Psoas muscle (tissue), 7 donors: ENCODE measurements at regions not wholly inside any gene's neighbourhood (a gene's known extent, or its start where the extent isn't known, plus 50 kb on each side); places are given as distances from the start of the nearest gene placed in this dataset.
"Not testable (repeated sequence)": the region's sequence is repeated elsewhere in the genome, so short reads cannot be mapped to it uniquely, and the experiment has no call there.

ENCODE experiments used
- ATAC-seq, 4 donors: fragments of 200-7000 bp; cut with Tn5 transposase; one replicate each; pipeline ENCODE4 v1.9.1; 2020; ENCODE audit warnings: moderate library complexity in 3 of 4, mild to moderate bottlenecking in 2 of 4
- DNase-seq, 2 donors: peaks; one replicate each; pipeline ENCODE4 v3.0.0-alpha.2; 2020
- H3K27ac ChIP-seq: fragments of 200-600 bp; one replicate; pipeline ENCODE4 v1.8.0; 2022
- H3K27me3 ChIP-seq, 3 donors: fragments of 200-600 bp in 1 of 3; one replicate each; pipeline versions ENCODE4 v1.6.1 to v1.8.0; 2013 to 2022; ENCODE audit warnings: low read length in 2 of 3, mild to moderate bottlenecking in 2 of 3, moderate library complexity in 1 of 3; ENCODE audit not compliant: insufficient read depth in 3 of 3
- H3K36me3 ChIP-seq, 2 donors: fragments of 200-600 bp in 1 of 2; one replicate each; pipeline versions ENCODE4 v1.6.1 to v1.8.0; 2013 to 2022; ENCODE audit warnings: low read depth in 1 of 2, mild to moderate bottlenecking in 1 of 2, moderate library complexity in 1 of 2; ENCODE audit not compliant: insufficient read depth in 1 of 2
- H3K4me1 ChIP-seq: fragments of 200-600 bp; one replicate; pipeline ENCODE4 v1.8.0; 2022
- H3K4me3 ChIP-seq: fragments of 200-600 bp; one replicate; pipeline ENCODE4 v1.8.0; 2022; ENCODE audit warnings: mild to moderate bottlenecking
- H3K9me3 ChIP-seq: fragments of 200-600 bp; one replicate; pipeline ENCODE4 v1.8.0; 2022
- WGBS, 3 donors: extraction: QIAGEN DNeasy Blood & Tissue Kit; methylation state at CpG; one replicate each; pipeline versions ENCODE4 v1.1.6 to v1.1.7; 2013; 5-methylcytosine and 5-hydroxymethylcytosine counted together
- intact Hi-C, 2 donors: fragments of 100-400 bp; cut with DNase I; formaldehyde crosslinking; loops; one replicate each; pipeline versions ENCODE4 v1.11.0 to v1.14.2; 2022
- TF ChIP-seq, protein P1 (sequence below): fragments of 200-600 bp; IDR thresholded peaks from one replicate; pipeline ENCODE4 v1.8.0; 2022; ENCODE audit warnings: antibody characterized with exemption
- donor health status: healthy with polysubstance abuse.
- donor health status: DM: no; HTN: no; CAD: no; lungs with moderate emphysema.
- donor health status: Bipolar disorder and iron deficiency.
- donor health status: healthy.
- donor health status: DM: yes; HTN: yes; CAD: no.
- donor health status: DM: no; HTN: no; CAD: no.
- donor health status: DM: yes; HTN: yes; CAD: no.

GRCh38 chr7:149559711-149560110, 62.1 kb upstream of the ZNF746 start:
- Histone ChIP-seq H3K27ac (no peak overlapping the region), H3K9me3 (no peaks in the 10 kb centered on the region), H3K4me3 (no peak overlapping the region), H3K4me1 (peaks cover 3% of the 10 kb centered on the region), H3K27me3 (no peaks in the 10 kb centered on the region), H3K36me3 (peaks cover 4 to 33% of the 10 kb centered on the region in 2 donors)
- no peak for ATAC-seq
- no peak for DNase-seq
- intact Hi-C loops, result no loop called here
- 90 to 91% (median 91%) methylated on average over 4 of the region's 4 CpGs for WGBS, 3 donors
- TF ChIP-seq, protein P1, sequence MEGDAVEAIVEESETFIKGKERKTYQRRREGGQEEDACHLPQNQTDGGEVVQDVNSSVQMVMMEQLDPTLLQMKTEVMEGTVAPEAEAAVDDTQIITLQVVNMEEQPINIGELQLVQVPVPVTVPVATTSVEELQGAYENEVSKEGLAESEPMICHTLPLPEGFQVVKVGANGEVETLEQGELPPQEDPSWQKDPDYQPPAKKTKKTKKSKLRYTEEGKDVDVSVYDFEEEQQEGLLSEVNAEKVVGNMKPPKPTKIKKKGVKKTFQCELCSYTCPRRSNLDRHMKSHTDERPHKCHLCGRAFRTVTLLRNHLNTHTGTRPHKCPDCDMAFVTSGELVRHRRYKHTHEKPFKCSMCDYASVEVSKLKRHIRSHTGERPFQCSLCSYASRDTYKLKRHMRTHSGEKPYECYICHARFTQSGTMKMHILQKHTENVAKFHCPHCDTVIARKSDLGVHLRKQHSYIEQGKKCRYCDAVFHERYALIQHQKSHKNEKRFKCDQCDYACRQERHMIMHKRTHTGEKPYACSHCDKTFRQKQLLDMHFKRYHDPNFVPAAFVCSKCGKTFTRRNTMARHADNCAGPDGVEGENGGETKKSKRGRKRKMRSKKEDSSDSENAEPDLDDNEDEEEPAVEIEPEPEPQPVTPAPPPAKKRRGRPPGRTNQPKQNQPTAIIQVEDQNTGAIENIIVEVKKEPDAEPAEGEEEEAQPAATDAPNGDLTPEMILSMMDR, result no peak

GRCh38 chr7:149558149-149558861, 60.7 kb upstream of the ZNF746 start:
- TF ChIP-seq, protein P1, result no peak
- Histone ChIP-seq H3K27ac (no peak overlapping the region), H3K9me3 (no peaks in the 10 kb centered on the region), H3K4me3 (no peak overlapping the region), H3K36me3 (peaks cover 0 to 33% of the 10 kb centered on the region in 2 donors), H3K27me3 (no peaks in the 10 kb centered on the region), H3K4me1 (no peaks in the 10 kb centered on the region)
- DNase-seq (no peak), ATAC-seq (peak; percentile 27 to 80 (median 58))
- 87 to 92% (median 89%) methylated on average over 6 of the region's 6 CpGs for WGBS, 3 donors
- intact Hi-C loops, result no loop called here

DNA sequence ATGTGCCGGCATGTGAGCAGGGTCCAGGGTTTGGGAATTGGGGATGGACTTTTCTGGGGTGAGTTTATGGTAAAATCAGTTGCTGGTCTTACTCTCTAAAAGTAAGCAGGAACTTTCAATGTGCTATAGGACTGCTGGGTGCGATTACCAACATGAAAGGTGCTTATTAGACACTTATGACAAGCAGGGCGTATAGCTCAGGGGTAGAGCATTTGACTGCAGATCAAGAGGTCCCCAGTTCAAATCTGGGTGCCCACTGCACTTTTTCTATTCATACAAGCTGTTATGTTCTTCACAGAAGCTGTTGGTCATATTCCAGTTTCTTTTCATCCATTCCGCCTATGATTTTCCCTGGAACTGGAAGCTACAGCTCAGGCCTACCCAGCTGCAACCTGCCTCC, 58.9 kb upstream of the ZNF746 start:
- ATAC-seq, H3K27me3 ChIP-seq, intact Hi-C loops, H3K4me1 ChIP-seq, H3K27ac ChIP-seq, H3K4me3 ChIP-seq, DNase-seq, H3K9me3 ChIP-seq: not testable (repeated sequence)
- H3K36me3 ChIP-seq, result peaks cover 0 to 49% of the 10 kb centered on the region in 2 donors
- WGBS, 3 donors, result 95 to 97% (median 96%) methylated on average over 4 of the region's 4 CpGs

DNA sequence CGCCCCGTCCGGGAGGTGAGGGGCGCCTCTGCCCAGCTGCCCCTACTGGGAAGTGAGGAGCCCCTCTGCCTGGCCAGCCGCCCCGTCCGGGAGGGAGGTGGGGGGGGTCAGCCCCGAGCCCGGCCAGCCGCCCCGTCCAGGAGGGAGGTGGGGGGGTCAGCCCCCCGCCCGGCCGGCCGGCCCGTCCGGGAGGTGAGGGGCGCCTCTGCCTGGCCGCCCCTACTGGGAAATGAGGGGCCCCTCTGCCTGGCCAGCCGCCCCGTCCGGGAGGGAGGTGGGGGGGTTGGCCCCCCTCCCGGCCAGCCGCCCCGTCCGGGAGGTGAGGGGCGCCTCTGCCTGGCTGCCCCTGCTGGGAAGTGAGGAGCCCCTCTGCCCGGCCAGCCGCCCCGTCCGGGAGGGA, 57.2 kb upstream of the ZNF746 start:
- H3K27me3 ChIP-seq, ATAC-seq, intact Hi-C loops, H3K9me3 ChIP-seq, H3K27ac ChIP-seq, H3K4me3 ChIP-seq, H3K4me1 ChIP-seq, DNase-seq: not testable (repeated sequence)
- WGBS, 3 donors, result 88 to 98% (median 93%) methylated on average over 10 to 27 of the region's 31 CpGs
- peaks cover 4 to 59% of the 10 kb centered on the region in 2 donors for H3K36me3 ChIP-seq

DNA sequence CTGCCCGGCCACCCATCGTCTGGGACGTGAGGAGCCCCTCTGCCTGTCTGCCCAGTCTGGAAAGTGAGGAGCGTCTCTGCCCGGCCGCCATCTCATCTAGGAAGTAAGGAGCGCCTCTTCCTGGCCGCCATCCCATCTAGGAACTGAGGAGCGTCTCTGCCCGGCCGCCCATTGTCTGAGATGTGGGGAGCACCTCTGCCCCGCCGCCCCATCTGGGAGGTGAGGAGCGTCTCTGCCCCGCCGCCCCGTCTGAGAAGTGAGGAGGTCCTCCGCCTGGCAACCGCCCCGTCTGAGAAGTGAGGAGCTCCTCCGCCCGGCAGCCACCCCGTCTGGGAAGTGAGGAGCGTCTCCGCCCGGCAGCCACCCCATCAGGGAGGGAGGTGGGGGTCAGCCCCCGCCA, 56.4 kb upstream of the ZNF746 start:
- H3K9me3 ChIP-seq, H3K4me3 ChIP-seq, ATAC-seq, H3K27ac ChIP-seq, intact Hi-C loops, DNase-seq, H3K27me3 ChIP-seq, H3K4me1 ChIP-seq: not testable (repeated sequence)
- H3K36me3 ChIP-seq, result peaks cover 4 to 68% of the 10 kb centered on the region in 2 donors
- 95 to 98% (median 97%) methylated on average over 21 to 27 of the region's 27 CpGs for WGBS, 3 donors

GRCh38 chr7:149552799-149553198, 55.2 kb upstream of the ZNF746 start:
- WGBS, 3 donors, result 86 to 91% (median 89%) methylated on average over 3 of the region's 3 CpGs
- DNase-seq, result no peak
- Histone ChIP-seq H3K9me3 (no peaks in the 10 kb centered on the region), H3K27me3 (no peaks in the 10 kb centered on the region), H3K4me1 (no peaks in the 10 kb centered on the region), H3K4me3 (no peak overlapping the region), H3K36me3 (peaks cover 4 to 71% of the 10 kb centered on the region in 2 donors), H3K27ac (no peak overlapping the region)
- TF ChIP-seq, protein P1, result no peak
- intact Hi-C loops, result no loop called here
- ATAC-seq, result no peak
